HCT116 (cell line): ENCODE measurements at regions not wholly inside any gene's neighbourhood (a gene's known extent, or its start where the extent isn't known, plus 50 kb on each side); places are given as distances from the start of the nearest gene placed in this dataset.

ENCODE experiments used
- ATAC-seq: fragments of 200-7000 bp; cut with Tn5 transposase; 2 replicates; pipeline ENCODE4 v1.9.1; 2020; ENCODE audit warnings: mild to moderate bottlenecking, moderate library complexity
- BruUV-seq: library from RNA; stranded (reverse); fragments of 400-500 nt; replicated peaks from 2 replicates; lab custom pipeline; 2021; lab: Mats Ljungman, UMichigan
- CTCF ChIA-PET: fragments of 300-600 bp; sonication (Branson Sonifier 250); formaldehyde crosslinking; loops from one replicate; lab custom pipeline; 2021; ENCODE audit warnings: antibody characterized with exemption; lab: Charles Lee
- POLR2A ChIA-PET: fragments of 300-600, 350-600 bp; sonication (Branson Sonifier 250); formaldehyde crosslinking; loops from one replicate; lab custom pipeline; 2021; ENCODE audit warnings: antibody characterized with exemption; lab: Charles Lee
- RAD21 ChIA-PET, 2 experiments: fragments of 300-600 bp; sonication (Branson Sonifier 250); formaldehyde crosslinking; loops; one replicate each; lab custom pipeline; 2023; ENCODE audit warnings: low total read pairs in 2 of 2; ENCODE audit not compliant: uncharacterized antibody in 2 of 2, unreplicated experiment in 2 of 2, low non-redundant PET in 1 of 2; lab: Charles Lee
- DNase-seq: peaks from one replicate; pipeline ENCODE4 v3.0.0-alpha.2; 2010; ENCODE audit warnings: low read depth, low spot score
- H2AFZ ChIP-seq: fragments of 200-600 bp; shearing (Covaris generic), sonication (generic); 2 replicates; pipeline ENCODE4 v1.6.1; 2017; ENCODE audit warnings: low read depth, mixed run types, mixed read lengths, antibody characterized with exemption, low read length; ENCODE audit not compliant: poor library complexity, severe bottlenecking
- H3K27ac ChIP-seq: 2 replicates; pipeline ENCODE4 v1.5.1; 2012; ENCODE audit warnings: low read depth, low read length
- H3K27me3 ChIP-seq: fragments of 200-600 bp; sonication (generic); 2 replicates; pipeline ENCODE4 v1.6.1; 2016; ENCODE audit warnings: mixed run types, low read length, mixed read lengths; ENCODE audit not compliant: insufficient read depth
- H3K36me3 ChIP-seq, 2 experiments: fragments of 200-500 bp in 1 of 2; fragments of 200-600 bp in 1 of 2; sonication (Bioruptor generic) in 1 of 2; sonication (generic) in 1 of 2; 2 replicates each; pipeline versions ENCODE4 v1.5.1 to v1.6.1; 2014 to 2016; ENCODE audit warnings: low read length in 2 of 2, inconsistent platforms in 1 of 2, mixed read lengths in 1 of 2, mixed run types in 1 of 2; ENCODE audit not compliant: insufficient read depth in 2 of 2, control insufficient read depth in 1 of 2
- H3K4me1 ChIP-seq, 2 experiments: fragments of 200-600 bp in 1 of 2; sonication (generic) in 1 of 2; 2 replicates each; pipeline versions ENCODE4 v1.5.1 to v1.6.1; 2012 to 2017; ENCODE audit warnings: low read length in 2 of 2, inconsistent platforms in 1 of 2, mild to moderate bottlenecking in 1 of 2, mixed read lengths in 1 of 2, mixed run types in 1 of 2, moderate library complexity in 1 of 2; ENCODE audit not compliant: insufficient read depth in 2 of 2, control insufficient read depth in 1 of 2
- H3K4me2 ChIP-seq: fragments of 200-600 bp; sonication (generic); 2 replicates; pipeline ENCODE4 v1.6.1; 2017; ENCODE audit warnings: mixed run types, low read length, mixed read lengths
- H3K4me3 ChIP-seq, 2 experiments: fragments of 200-600 bp in 1 of 2; sonication (generic) in 1 of 2; replicated peaks in 1 of 2; 2 replicates each; pipeline ENCODE4 v1.5.1; 2011 to 2016; ENCODE audit warnings: low read length in 2 of 2, control low read depth in 1 of 2, low read depth in 1 of 2, mild to moderate bottlenecking in 1 of 2, mixed read lengths in 1 of 2, mixed run types in 1 of 2
- H3K79me2 ChIP-seq: fragments of 200-600 bp; sonication (generic); 2 replicates; pipeline ENCODE4 v1.6.1; 2017; ENCODE audit warnings: mild to moderate bottlenecking, mixed run types, low read length, moderate library complexity, mixed read lengths; ENCODE audit not compliant: insufficient read depth
- H3K9ac ChIP-seq: fragments of 200-600 bp; sonication (generic); 2 replicates; pipeline ENCODE4 v1.6.1; 2016; ENCODE audit warnings: low read length, mixed read lengths
- H3K9me2 ChIP-seq: fragments of 200-600 bp; sonication (generic), shearing (Covaris generic); 2 replicates; pipeline ENCODE4 v1.6.1; 2017; ENCODE audit warnings: mixed run types, mild to moderate bottlenecking, moderate library complexity; ENCODE audit not compliant: insufficient read depth
- H3K9me3 ChIP-seq, 2 experiments: fragments of 200-500 bp in 1 of 2; fragments of 200-600 bp in 1 of 2; sonication (Bioruptor generic) in 1 of 2; sonication (generic) in 1 of 2; 2 replicates each; pipeline ENCODE4 v1.6.1; 2014 to 2017; ENCODE audit warnings: low read length in 2 of 2, mixed read lengths in 2 of 2, inconsistent platforms in 1 of 2, low read depth in 1 of 2, mild to moderate bottlenecking in 1 of 2, mixed run types in 1 of 2, moderate library complexity in 1 of 2; ENCODE audit not compliant: control insufficient read depth in 1 of 2, insufficient read depth in 1 of 2
- H4K20me1 ChIP-seq: fragments of 200-600 bp; sonication (generic), shearing (Covaris generic); 2 replicates; pipeline ENCODE4 v1.6.1; 2017; ENCODE audit warnings: mixed run types, mild to moderate bottlenecking, moderate library complexity; ENCODE audit not compliant: insufficient read depth
- CBX3 ChIP-seq: IDR thresholded peaks from 2 replicates; pipeline ENCODE4 v1.6.1; 2012; ENCODE audit warnings: low read depth
- CEBPB ChIP-seq: IDR thresholded peaks from 2 replicates; pipeline ENCODE4 v1.6.1; 2012; ENCODE audit warnings: low read depth
- CTCF ChIP-seq, 3 experiments: fragments of 200-600 bp in 1 of 3; sonication (generic) in 1 of 3; IDR thresholded peaks in 2 of 3; conservative IDR thresholded peaks in 1 of 3; 2 replicates each; pipeline ENCODE4 v1.5.1; 2012 to 2017; ENCODE audit warnings: low read depth in 2 of 3, low read length in 2 of 3, antibody characterized with exemption in 1 of 3, borderline replicate concordance in 1 of 3, control low read depth in 1 of 3, mild to moderate bottlenecking in 1 of 3, mixed read lengths in 1 of 3, mixed run types in 1 of 3, moderate library complexity in 1 of 3; ENCODE audit not compliant: insufficient read depth in 1 of 3
- EZH2 ChIP-seq: fragments of 200-600 bp; sonication (generic); IDR thresholded peaks from 2 replicates; pipeline ENCODE4 v1.6.1; 2017; ENCODE audit warnings: antibody characterized with exemption, mixed run types
- FOSL1 ChIP-seq: IDR thresholded peaks from 2 replicates; pipeline ENCODE4 v1.6.1; 2012; ENCODE audit warnings: low read depth
- MAX ChIP-seq: IDR thresholded peaks from 2 replicates; pipeline ENCODE4 v1.6.1; 2012
- POLR2AphosphoS5 ChIP-seq: IDR thresholded peaks from 2 replicates; pipeline ENCODE4 v1.6.1; 2011; ENCODE audit warnings: mild to moderate bottlenecking, low read depth, low read length, moderate library complexity
- REST ChIP-seq: IDR thresholded peaks from 2 replicates; pipeline ENCODE4 v1.6.1; 2012; ENCODE audit warnings: low read depth
- SIN3A ChIP-seq: IDR thresholded peaks from 2 replicates; pipeline ENCODE4 v1.6.1; 2012; ENCODE audit warnings: low read depth
- TCF7L2 ChIP-seq: IDR thresholded peaks from 2 replicates; pipeline ENCODE4 v1.7.0; 2011; ENCODE audit warnings: borderline replicate concordance, inconsistent platforms; ENCODE audit not compliant: insufficient read depth, insufficient read length; ENCODE audit errors: extremely low read depth
- ZNF274 ChIP-seq: fragments of 200-500 bp; sonication (Bioruptor generic); IDR thresholded peaks from 2 replicates; pipeline ENCODE4 v1.6.1; 2014; ENCODE audit warnings: mild to moderate bottlenecking, low read depth, low read length, inconsistent platforms
- intact Hi-C: fragments of 100-400 bp; cut with micrococcal nuclease; formaldehyde crosslinking; loops from 2 replicates; pipeline ENCODE4 v1.10.0; 2022

GRCh38 chr1:177340601-177341067, 169.9 kb downstream of the BRINP2 start:
- no peaks in the 10 kb centered on the region for H3K9me2 ChIP-seq
- TF ChIP-seq REST = no peak
- TF ChIP-seq CEBPB = no peak
- TF ChIP-seq MAX = no peak
- TF ChIP-seq EZH2 = no peak
- no peak for TF ChIP-seq CBX3
- no peak for TF ChIP-seq POLR2AphosphoS5
- TF ChIP-seq, all 23 proteins: peak for 0
- ChIA-PET POLR2A (no interaction called here), RAD21 (no interaction called here), CTCF (no interaction called here)
- no peak overlapping the region for H3K27ac ChIP-seq
- no peaks in the 10 kb centered on the region for H3K9me3 ChIP-seq
- H3K4me1 ChIP-seq = no peaks in the 10 kb centered on the region
- ATAC-seq (no peak), DNase-seq (no peak)
- no peaks in the 10 kb centered on the region for H4K20me1 ChIP-seq
- H2AFZ ChIP-seq = no peak overlapping the region
- no peak overlapping the region for H3K4me3 ChIP-seq
- H3K36me3 ChIP-seq = no peaks in the 10 kb centered on the region
- H3K4me2 ChIP-seq = no peak overlapping the region
- BruUV-seq = no TSS peak
- H3K9ac ChIP-seq = no peak overlapping the region
- H3K27me3 ChIP-seq = peaks cover 17% of the 10 kb centered on the region
- intact Hi-C loops = no loop called here
- H3K79me2 ChIP-seq = no peaks in the 10 kb centered on the region

GRCh38 chr1:177338376-177338775, 167.6 kb downstream of the BRINP2 start:
- intact Hi-C loops = no loop called here
- Histone ChIP-seq H3K27ac (no peak overlapping the region), H3K9me3 (no peaks in the 10 kb centered on the region), H3K9ac (no peak overlapping the region), H3K4me1 (no peaks in the 10 kb centered on the region), H3K27me3 (peaks cover 12% of the 10 kb centered on the region), H3K4me2 (no peak overlapping the region), H3K36me3 (no peaks in the 10 kb centered on the region), H3K4me3 (no peak overlapping the region), H2AFZ (no peak overlapping the region), H3K9me2 (no peaks in the 10 kb centered on the region), H3K79me2 (no peaks in the 10 kb centered on the region), H4K20me1 (no peaks in the 10 kb centered on the region)
- ChIA-PET RAD21 (no interaction called here), CTCF (no interaction called here), POLR2A (no interaction called here)
- DNase-seq (no peak), ATAC-seq (no peak)
- BruUV-seq = no TSS peak
- TF ChIP-seq ZNF274 (no peak), EZH2 (no peak), CBX3 (no peak), TCF7L2 (no peak), CTCF (IDR thresholded peaks at IDR 0.05 in 2 of 3, conservative IDR thresholded peaks at IDR 0.05 in 1 of 3; ENCODE audit: borderline replicate concordance in 1 of 3, insufficient read depth in 1 of 3, low read depth in 2 of 3, low read length in 2 of 3) (no peak), FOSL1 (no peak), SIN3A (no peak)
